Ishikawa (cell line): ENCODE measurements at regions not wholly inside any gene's neighbourhood (a gene's known extent, or its start where the extent isn't known, plus 50 kb on each side); places are given as distances from the start of the nearest gene placed in this dataset.

ENCODE experiments used
- CEBPB ChIP-seq: IDR thresholded peaks from 2 replicates; pipeline ENCODE4 v1.6.1; 2012
- EP300 ChIP-seq: IDR thresholded peaks from 2 replicates; pipeline ENCODE4 v1.6.1; 2012; ENCODE audit warnings: borderline replicate concordance
- FOXM1 ChIP-seq: IDR thresholded peaks from 2 replicates; pipeline ENCODE4 v1.6.1; 2012; ENCODE audit warnings: low read depth, borderline replicate concordance
- RAD21 ChIP-seq: IDR thresholded peaks from 2 replicates; pipeline ENCODE4 v1.6.1; 2012; ENCODE audit warnings: low read depth
- REST ChIP-seq: IDR thresholded peaks from 2 replicates; pipeline ENCODE4 v1.6.1; 2012; ENCODE audit warnings: low read depth, mild to moderate bottlenecking
- TAF1 ChIP-seq: IDR thresholded peaks from 2 replicates; pipeline ENCODE4 v1.6.1; 2012; ENCODE audit warnings: low read depth, mild to moderate bottlenecking
- TEAD4 ChIP-seq: IDR thresholded peaks from 2 replicates; pipeline ENCODE4 v1.6.1; 2012
- USF1 ChIP-seq: IDR thresholded peaks from 2 replicates; pipeline ENCODE4 v1.6.1; 2012
- YY1 ChIP-seq: IDR thresholded peaks from 2 replicates; pipeline ENCODE4 v1.6.1; 2012; ENCODE audit warnings: low read depth

GRCh38 chr4:160233141-160233540 lies 1130.3 kb downstream of the RAPGEF2 start:
- TF ChIP-seq CEBPB (no peak), FOXM1 (no peak), RAD21 (no peak), TAF1 (no peak), USF1 (no peak), EP300 (no peak), REST (no peak), TEAD4 (no peak), YY1 (no peak)
